ENCODE measurements at regions not wholly inside any gene's neighbourhood (a gene's known extent, or its start where the extent isn't known, plus 50 kb on each side); places are given as distances from the start of the nearest gene placed in this dataset.

DNA sequence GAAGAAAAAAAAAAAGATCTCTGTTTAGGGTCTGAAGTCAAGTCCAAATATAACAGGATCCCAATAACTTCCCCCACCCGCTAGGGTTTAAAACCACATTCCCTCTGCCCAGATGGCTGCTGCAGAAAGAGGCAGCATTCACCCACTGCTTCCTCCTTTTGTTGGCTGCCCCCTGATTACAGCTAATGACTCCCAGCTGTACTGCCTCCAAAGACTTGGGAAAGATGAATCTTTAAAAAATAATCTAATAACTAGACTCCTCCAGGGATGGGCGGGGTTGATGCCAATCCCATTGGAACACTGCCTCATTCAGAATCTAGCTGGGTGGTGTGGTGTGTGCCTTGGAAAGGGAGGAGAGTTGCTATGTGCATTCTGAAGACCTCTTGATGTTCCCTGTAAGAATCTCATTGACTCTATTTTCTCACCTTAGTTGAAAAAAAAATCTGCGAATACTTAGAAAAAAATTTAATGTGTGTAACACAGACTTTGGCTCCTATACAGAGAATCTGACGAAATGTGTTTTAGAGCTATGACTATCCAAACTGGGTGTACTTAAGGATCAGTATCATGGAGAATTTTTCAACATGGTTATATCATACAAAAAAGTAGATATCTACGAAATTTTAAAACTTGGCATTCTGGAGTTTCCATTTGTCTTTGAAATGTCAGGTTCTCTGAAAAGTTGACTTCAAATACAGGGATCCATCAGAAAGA lies 174.0 kb downstream of the RNF144B start:
- Histone ChIP-seq H3K27me3 (ENCODE audit: control insufficient read depth, insufficient read depth, low read length) (no peaks in the 10 kb centered on the region), H3K36me3 (ENCODE audit: control insufficient read depth, insufficient read depth, low read length) (no peaks in the 10 kb centered on the region), H3K9ac (ENCODE audit: low read length) (no peak overlapping the region), H3K4me3 (ENCODE audit: low read length) (no peak overlapping the region), H3K9me3 (ENCODE audit: control insufficient read depth, low read length) (no peaks in the 10 kb centered on the region), H3K4me1 (ENCODE audit: control insufficient read depth, insufficient read depth, low read length) (no peaks in the 10 kb centered on the region)

DNA sequence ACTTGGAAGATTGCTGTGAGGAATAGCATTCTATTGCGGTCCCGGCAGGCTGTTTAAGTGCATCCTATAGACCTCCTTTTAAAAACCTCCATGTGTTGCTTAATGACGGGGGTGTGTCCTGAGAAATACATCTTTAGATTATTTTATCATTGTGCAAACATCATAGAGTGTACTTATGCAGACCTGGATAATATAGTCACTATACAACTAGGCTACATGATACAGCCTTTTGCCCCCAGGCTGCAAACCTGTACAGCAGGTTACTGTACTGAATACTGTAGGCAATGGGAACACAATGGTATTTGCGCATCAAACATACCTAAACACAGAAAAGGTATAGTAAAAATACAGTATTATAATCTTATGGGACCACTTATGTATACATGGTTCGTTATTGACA lies 175.6 kb downstream of the RNF144B start:
- H3K4me1 ChIP-seq (ENCODE audit: control insufficient read depth, insufficient read depth, low read length) = no peaks in the 10 kb centered on the region
- no peak overlapping the region for H3K9ac ChIP-seq (ENCODE audit: low read length)
- no peaks in the 10 kb centered on the region for H3K27me3 ChIP-seq (ENCODE audit: control insufficient read depth, insufficient read depth, low read length)
- H3K9me3 ChIP-seq (ENCODE audit: control insufficient read depth, low read length) = no peaks in the 10 kb centered on the region
- no peaks in the 10 kb centered on the region for H3K36me3 ChIP-seq (ENCODE audit: control insufficient read depth, insufficient read depth, low read length)
- H3K4me3 ChIP-seq (ENCODE audit: low read length) = no peak overlapping the region

DNA sequence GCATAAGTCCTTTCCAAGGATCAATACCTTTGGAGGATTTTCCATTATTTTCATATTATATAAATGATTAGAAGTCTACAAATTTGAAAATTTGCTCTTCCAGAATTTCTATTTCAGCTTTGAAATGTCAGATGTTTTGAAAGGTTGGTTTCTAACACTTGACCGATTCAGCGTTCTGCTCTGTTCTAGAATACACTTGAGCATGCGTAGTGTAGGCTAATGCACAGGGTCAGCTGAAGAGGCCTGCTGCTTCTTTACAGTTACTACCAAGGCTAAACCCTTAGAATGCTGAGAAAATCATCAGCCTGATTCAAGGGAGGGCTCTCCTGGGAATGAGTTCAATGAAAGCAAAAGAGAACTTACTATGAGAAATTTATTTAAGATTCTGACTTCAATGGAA lies 177.6 kb downstream of the RNF144B start:
- H3K9me3 ChIP-seq (ENCODE audit: control insufficient read depth, low read length) = no peaks in the 10 kb centered on the region
- H3K4me3 ChIP-seq (ENCODE audit: low read length) = no peak overlapping the region
- no peaks in the 10 kb centered on the region for H3K36me3 ChIP-seq (ENCODE audit: control insufficient read depth, insufficient read depth, low read length)
- no peak overlapping the region for H3K9ac ChIP-seq (ENCODE audit: low read length)
- no peaks in the 10 kb centered on the region for H3K27me3 ChIP-seq (ENCODE audit: control insufficient read depth, insufficient read depth, low read length)
- no peaks in the 10 kb centered on the region for H3K4me1 ChIP-seq (ENCODE audit: control insufficient read depth, insufficient read depth, low read length)

DNA sequence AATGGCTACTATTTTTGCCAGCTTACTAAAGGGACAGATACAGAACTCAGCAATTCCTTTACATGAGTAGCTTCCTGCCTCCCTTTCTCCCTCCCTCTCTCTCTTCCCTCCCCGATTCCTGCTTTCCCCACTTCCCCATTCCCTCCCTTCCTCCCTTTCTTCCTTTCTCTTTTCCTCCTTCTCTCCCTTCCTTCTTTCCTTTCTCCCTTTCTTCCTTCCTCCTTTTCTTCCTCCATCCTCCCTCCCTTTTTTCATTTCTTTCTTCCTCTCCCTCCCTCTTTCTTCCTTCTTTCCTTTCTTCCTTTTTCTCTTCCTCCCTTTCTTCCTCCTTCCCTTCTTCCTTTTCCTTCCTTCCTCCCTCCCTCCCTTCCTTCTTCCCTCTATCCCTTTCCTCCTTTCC lies 178.1 kb downstream of the RNF144B start:
- Histone ChIP-seq H3K4me3 (ENCODE audit: low read length) (no peak overlapping the region), H3K4me1 (ENCODE audit: control insufficient read depth, insufficient read depth, low read length) (no peaks in the 10 kb centered on the region), H3K9me3 (ENCODE audit: control insufficient read depth, low read length) (no peaks in the 10 kb centered on the region), H3K27me3 (ENCODE audit: control insufficient read depth, insufficient read depth, low read length) (no peaks in the 10 kb centered on the region), H3K36me3 (ENCODE audit: control insufficient read depth, insufficient read depth, low read length) (no peaks in the 10 kb centered on the region), H3K9ac (ENCODE audit: low read length) (no peak overlapping the region)

DNA sequence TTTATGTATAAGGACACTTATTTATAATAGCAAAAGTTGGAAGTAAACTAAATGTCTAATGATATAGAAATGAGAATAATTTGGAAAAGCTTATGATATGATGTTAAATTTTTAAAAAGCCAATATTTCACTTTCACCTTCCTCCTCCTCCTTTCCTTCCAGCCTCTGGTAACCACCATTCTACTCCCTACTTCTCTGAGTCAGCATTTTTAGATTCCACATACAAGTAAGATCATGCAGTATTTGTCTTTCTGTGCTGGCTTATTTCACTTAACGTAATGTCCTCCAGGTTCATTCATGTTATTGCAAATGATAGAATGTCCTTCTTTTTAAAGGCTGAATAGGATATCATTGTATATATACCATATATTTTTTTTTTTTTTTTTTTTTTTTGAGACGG lies 180.2 kb downstream of the RNF144B start:
- no peak overlapping the region for H3K4me3 ChIP-seq (ENCODE audit: low read length)
- no peaks in the 10 kb centered on the region for H3K4me1 ChIP-seq (ENCODE audit: control insufficient read depth, insufficient read depth, low read length)
- no peaks in the 10 kb centered on the region for H3K36me3 ChIP-seq (ENCODE audit: control insufficient read depth, insufficient read depth, low read length)
- no peak overlapping the region for H3K9ac ChIP-seq (ENCODE audit: low read length)
- H3K27me3 ChIP-seq (ENCODE audit: control insufficient read depth, insufficient read depth, low read length) = no peaks in the 10 kb centered on the region
- no peaks in the 10 kb centered on the region for H3K9me3 ChIP-seq (ENCODE audit: control insufficient read depth, low read length)

DNA sequence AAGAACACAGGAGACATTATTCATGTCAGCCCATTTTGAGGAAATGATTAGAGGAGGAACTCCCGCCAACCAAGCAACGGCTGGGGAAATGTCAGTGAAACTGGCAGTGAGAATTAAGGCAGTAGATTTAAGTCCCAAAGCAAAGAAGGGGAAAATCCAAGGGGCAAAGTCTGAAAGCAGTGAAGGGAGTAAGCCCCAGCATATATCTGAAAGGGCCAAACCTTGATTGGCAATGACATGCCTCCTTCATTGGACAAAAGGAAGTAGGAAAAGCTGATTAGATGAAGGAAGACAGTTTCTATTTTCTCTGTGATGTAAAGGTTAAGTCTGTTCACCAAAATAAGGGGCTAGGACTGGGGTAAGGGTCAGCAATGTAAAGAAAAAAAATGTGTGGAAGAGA lies 190.3 kb downstream of the RNF144B start:
- no peaks in the 10 kb centered on the region for H3K27me3 ChIP-seq (ENCODE audit: control insufficient read depth, insufficient read depth, low read length)
- no peaks in the 10 kb centered on the region for H3K36me3 ChIP-seq (ENCODE audit: control insufficient read depth, insufficient read depth, low read length)
- no peak overlapping the region for H3K9ac ChIP-seq (ENCODE audit: low read length)
- H3K4me1 ChIP-seq (ENCODE audit: control insufficient read depth, insufficient read depth, low read length) = no peaks in the 10 kb centered on the region
- no peak overlapping the region for H3K4me3 ChIP-seq (ENCODE audit: low read length)
- H3K9me3 ChIP-seq (ENCODE audit: control insufficient read depth, low read length) = no peaks in the 10 kb centered on the region

DNA sequence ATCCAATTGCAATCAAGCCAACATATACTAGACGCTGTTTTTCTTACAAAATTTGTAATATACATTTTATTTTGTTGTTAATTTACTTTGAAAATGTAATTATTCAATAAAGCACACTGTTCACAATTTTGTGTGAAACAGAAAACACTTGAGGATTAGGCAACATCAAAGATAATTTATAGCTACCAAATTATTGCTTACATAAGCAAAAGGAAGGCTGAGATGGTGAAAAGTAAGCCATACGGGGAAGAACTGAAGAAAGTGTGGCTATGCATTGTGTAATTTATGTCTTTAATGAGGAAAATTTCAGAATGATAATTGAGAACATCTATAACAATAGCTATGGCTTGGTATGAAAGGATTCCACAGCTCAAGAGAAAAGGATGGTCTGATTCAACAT lies 192.0 kb downstream of the RNF144B start:
- no peaks in the 10 kb centered on the region for H3K4me1 ChIP-seq (ENCODE audit: control insufficient read depth, insufficient read depth, low read length)
- H3K9ac ChIP-seq (ENCODE audit: low read length) = no peak overlapping the region
- H3K4me3 ChIP-seq (ENCODE audit: low read length) = no peak overlapping the region
- no peaks in the 10 kb centered on the region for H3K9me3 ChIP-seq (ENCODE audit: control insufficient read depth, low read length)
- H3K27me3 ChIP-seq (ENCODE audit: control insufficient read depth, insufficient read depth, low read length) = no peaks in the 10 kb centered on the region
- no peaks in the 10 kb centered on the region for H3K36me3 ChIP-seq (ENCODE audit: control insufficient read depth, insufficient read depth, low read length)

DNA sequence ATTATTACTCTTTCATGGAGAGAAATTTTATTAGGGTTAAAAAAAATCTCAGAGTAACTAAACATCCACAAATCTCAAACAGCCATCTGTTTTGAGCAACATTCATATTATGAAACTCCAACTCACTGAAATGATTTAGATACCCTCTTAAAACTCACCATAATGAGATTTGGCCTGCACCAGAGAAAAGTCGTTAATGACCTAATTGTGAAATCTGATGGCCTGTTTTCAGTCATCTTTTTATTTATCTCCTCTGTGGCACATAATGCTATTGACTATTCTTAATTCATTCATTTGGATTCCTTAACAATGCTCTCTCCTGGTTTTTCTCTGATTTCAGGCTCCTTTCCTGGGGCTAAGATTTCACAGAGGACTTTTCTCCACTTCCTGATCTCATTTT lies 192.7 kb downstream of the RNF144B start:
- H3K4me3 ChIP-seq (ENCODE audit: low read length) = no peak overlapping the region
- H3K9me3 ChIP-seq (ENCODE audit: control insufficient read depth, low read length) = no peaks in the 10 kb centered on the region
- H3K9ac ChIP-seq (ENCODE audit: low read length) = no peak overlapping the region
- no peaks in the 10 kb centered on the region for H3K27me3 ChIP-seq (ENCODE audit: control insufficient read depth, insufficient read depth, low read length)
- H3K36me3 ChIP-seq (ENCODE audit: control insufficient read depth, insufficient read depth, low read length) = no peaks in the 10 kb centered on the region
- H3K4me1 ChIP-seq (ENCODE audit: control insufficient read depth, insufficient read depth, low read length) = no peaks in the 10 kb centered on the region

DNA sequence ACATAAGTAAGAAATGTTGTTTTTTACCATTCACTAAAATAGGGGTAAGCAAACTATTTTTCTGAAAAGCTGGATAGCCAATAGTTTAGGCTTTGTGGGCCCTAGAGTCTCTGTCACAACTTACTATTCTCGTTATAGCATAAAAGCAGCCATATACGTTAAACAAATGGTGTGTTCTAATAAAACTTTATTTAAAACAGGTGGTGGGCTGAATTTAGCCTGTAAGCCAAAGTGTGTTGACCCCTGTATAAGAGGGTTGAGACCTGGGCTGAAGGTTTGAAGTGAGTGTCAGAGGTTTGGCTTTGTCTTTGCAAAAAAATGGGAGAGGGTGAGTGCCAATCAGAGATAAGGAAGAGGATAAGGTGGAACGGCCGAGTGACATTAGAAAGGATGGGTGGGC lies 197.2 kb downstream of the RNF144B start:
- no peaks in the 10 kb centered on the region for H3K27me3 ChIP-seq (ENCODE audit: control insufficient read depth, insufficient read depth, low read length)
- H3K36me3 ChIP-seq (ENCODE audit: control insufficient read depth, insufficient read depth, low read length) = no peaks in the 10 kb centered on the region

DNA sequence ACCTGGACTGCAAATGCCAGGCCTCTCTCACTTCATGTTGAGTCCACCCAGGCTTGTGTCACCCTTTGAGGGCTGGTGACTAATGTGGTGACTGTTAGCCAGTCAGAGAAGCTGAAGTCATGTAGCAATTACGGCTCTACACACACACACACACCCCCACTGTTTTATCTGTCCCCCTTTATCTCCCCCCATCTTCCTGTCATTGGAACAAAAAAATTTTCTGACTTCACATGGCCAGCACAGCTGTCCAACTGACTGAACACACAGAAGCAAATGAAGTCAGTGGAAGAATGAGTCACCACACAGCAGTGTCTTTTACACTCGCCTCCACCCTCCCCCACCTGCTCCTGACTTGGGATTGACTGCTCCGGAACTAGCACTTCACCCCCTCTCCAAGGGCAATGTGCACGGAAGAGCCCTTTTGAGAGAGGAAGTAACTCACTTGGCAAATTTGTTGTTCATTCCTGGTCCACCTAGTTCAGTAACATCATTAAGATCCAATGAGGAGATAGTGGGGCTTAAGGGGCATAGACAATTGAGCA lies 198.0 kb downstream of the RNF144B start:
- no peaks in the 10 kb centered on the region for H3K4me1 ChIP-seq (ENCODE audit: control insufficient read depth, insufficient read depth, low read length)
- H3K9ac ChIP-seq (ENCODE audit: low read length) = no peak overlapping the region
- H3K36me3 ChIP-seq (ENCODE audit: control insufficient read depth, insufficient read depth, low read length) = no peaks in the 10 kb centered on the region
- H3K9me3 ChIP-seq (ENCODE audit: control insufficient read depth, low read length) = no peaks in the 10 kb centered on the region
- no peaks in the 10 kb centered on the region for H3K27me3 ChIP-seq (ENCODE audit: control insufficient read depth, insufficient read depth, low read length)
- no peak overlapping the region for H3K4me3 ChIP-seq (ENCODE audit: low read length)

More for the DNA sequence above, 197.2 kb downstream of the RNF144B start:
- Histone ChIP-seq H3K4me3 (ENCODE audit: low read length) (no peak overlapping the region), H3K9ac (ENCODE audit: low read length) (no peak overlapping the region), H3K4me1 (ENCODE audit: control insufficient read depth, insufficient read depth, low read length) (no peaks in the 10 kb centered on the region), H3K9me3 (ENCODE audit: control insufficient read depth, low read length) (no peaks in the 10 kb centered on the region)

DNA sequence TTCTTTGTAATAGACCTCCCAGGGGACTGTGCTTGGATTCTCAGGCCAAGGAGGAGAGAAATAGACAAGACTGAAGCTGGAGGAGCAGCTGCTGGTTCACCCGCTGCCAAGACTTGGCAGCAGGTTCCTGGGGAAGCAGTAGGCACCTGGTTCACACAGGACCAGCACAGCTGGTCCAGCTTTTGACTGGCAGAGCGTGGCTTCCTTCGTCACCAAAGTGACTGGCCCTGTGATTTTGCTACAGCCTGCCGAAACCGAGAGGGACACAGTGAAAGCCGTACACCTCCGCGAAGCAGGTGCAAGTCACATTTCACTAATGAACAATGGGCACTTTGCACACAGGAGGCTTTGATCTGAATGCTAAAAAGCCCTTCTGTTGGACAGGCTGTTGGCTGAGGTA lies 199.0 kb downstream of the RNF144B start:
- Histone ChIP-seq H3K27me3 (ENCODE audit: control insufficient read depth, insufficient read depth, low read length) (no peaks in the 10 kb centered on the region), H3K9me3 (ENCODE audit: control insufficient read depth, low read length) (no peaks in the 10 kb centered on the region), H3K36me3 (ENCODE audit: control insufficient read depth, insufficient read depth, low read length) (no peaks in the 10 kb centered on the region)

DNA sequence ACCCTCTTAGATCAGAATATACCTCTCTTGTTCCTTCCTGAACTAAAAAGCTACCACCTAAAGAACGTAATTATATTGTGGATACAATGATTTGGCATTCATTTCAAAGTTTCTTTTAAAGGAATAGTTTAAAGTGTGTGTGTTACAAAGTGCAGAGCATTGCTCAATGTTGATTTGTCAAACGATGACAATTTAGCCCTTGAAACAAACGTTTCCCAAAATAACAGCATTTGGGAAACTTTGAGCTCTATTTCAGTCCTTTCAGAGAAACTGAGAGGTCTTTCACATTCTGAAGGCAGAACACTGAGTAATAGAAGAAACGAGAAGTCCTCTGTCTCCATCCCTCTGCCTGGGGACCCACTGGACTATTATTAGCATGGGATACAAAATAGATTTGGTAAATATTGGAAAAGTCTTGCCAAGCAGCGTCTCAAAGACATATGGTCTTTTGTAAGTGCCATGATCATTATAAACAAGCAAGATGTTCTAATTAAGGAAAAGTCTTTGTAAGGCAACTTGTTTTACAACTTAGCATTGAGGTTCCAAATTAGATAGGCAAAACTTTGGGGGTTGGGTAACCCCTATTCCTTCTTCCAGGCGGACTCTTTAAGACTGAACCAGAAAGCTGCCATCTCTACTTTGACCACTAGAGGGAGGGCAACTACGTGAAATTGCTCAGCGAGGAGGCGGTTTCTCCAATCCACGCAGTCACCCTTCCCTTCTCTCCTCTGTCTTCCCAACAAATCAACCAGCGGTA lies 208.8 kb downstream of the RNF144B start:
- Histone ChIP-seq H3K4me3 (ENCODE audit: low read length) (no peak overlapping the region), H3K36me3 (ENCODE audit: control insufficient read depth, insufficient read depth, low read length) (no peaks in the 10 kb centered on the region), H3K27me3 (ENCODE audit: control insufficient read depth, insufficient read depth, low read length) (no peaks in the 10 kb centered on the region), H3K9ac (ENCODE audit: low read length) (no peak overlapping the region), H3K4me1 (ENCODE audit: control insufficient read depth, insufficient read depth, low read length) (no peaks in the 10 kb centered on the region), H3K9me3 (ENCODE audit: control insufficient read depth, low read length) (no peaks in the 10 kb centered on the region)

More for the DNA sequence above, 199.0 kb downstream of the RNF144B start:
- no peak overlapping the region for H3K9ac ChIP-seq (ENCODE audit: low read length)
- no peak overlapping the region for H3K4me3 ChIP-seq (ENCODE audit: low read length)
- no peaks in the 10 kb centered on the region for H3K4me1 ChIP-seq (ENCODE audit: control insufficient read depth, insufficient read depth, low read length)

All from mucosa of stomach (tissue), 1 donor.